Esophagus (tissue), 2 donors: ENCODE measurements at regions not wholly inside any gene's neighbourhood (a gene's known extent, or its start where the extent isn't known, plus 50 kb on each side); places are given as distances from the start of the nearest gene placed in this dataset.

Experiments used
- H3K27ac ChIP-seq, 2 donors: one replicate each; pipeline ENCODE4 v1.5.1; 2013; ENCODE audit warnings: low read depth in 2 of 2, mild to moderate bottlenecking in 2 of 2, inconsistent platforms in 1 of 2, low read length in 1 of 2, moderate library complexity in 1 of 2
- H3K27me3 ChIP-seq, 2 donors: one replicate each; pipeline ENCODE4 v1.6.1; 2013; ENCODE audit warnings: low read length in 2 of 2, control low read depth in 1 of 2, mild to moderate bottlenecking in 1 of 2; ENCODE audit not compliant: insufficient read depth in 2 of 2, control insufficient read depth in 1 of 2
- H3K36me3 ChIP-seq, 2 donors: one replicate each; pipeline ENCODE4 v1.6.1; 2013; ENCODE audit warnings: low read length in 1 of 2; ENCODE audit not compliant: control insufficient read depth in 2 of 2, insufficient read depth in 2 of 2
- H3K4me1 ChIP-seq, 2 donors: one replicate each; pipeline ENCODE4 v1.6.1; 2013; ENCODE audit warnings: low read length in 1 of 2; ENCODE audit not compliant: control insufficient read depth in 2 of 2, insufficient read depth in 2 of 2
- H3K4me3 ChIP-seq, 2 donors: one replicate each; pipeline ENCODE4 v1.5.1; 2013; ENCODE audit warnings: low read length in 2 of 2, mild to moderate bottlenecking in 2 of 2, low read depth in 1 of 2, moderate library complexity in 1 of 2
- H3K9me3 ChIP-seq, 2 donors: one replicate each; pipeline ENCODE4 v1.6.1; 2013; ENCODE audit warnings: mild to moderate bottlenecking in 2 of 2, low read depth in 1 of 2, low read length in 1 of 2, moderate library complexity in 1 of 2; ENCODE audit not compliant: control insufficient read depth in 2 of 2, insufficient read depth in 1 of 2
- WGBS, 2 donors: extraction: QIAGEN DNeasy Blood & Tissue Kit; methylation state at CpG; one replicate each; pipeline ENCODE4 v1.1.7; 2013; 5-methylcytosine and 5-hydroxymethylcytosine counted together
- donor health status: healthy with polysubstance abuse.
- donor health status: Bipolar disorder and iron deficiency.

DNA sequence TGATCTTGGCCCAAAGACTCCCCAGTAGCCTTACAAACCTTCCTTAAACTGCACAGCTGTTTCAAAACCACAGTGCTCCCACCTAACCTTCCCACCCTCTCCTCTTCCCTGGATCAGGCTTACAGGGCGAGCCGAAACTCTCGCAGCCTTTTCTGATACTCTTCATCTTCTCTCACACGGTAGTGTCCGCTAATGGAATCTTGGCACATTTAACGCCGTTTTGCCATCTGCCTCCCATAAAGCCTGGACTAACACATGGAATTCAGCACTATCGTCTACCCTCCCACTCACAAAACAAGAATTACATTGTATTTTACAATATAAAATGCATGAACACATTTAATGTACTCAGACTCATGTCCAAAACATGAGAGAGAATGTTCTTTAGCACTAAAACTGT, 135.9 kb downstream of the RAP2A start:
- H3K27ac ChIP-seq, result no peak overlapping the region
- no peaks in the 10 kb centered on the region for H3K9me3 ChIP-seq
- no peaks in the 10 kb centered on the region for H3K36me3 ChIP-seq
- WGBS, 2 donors, result 74 to 84% methylated on average over 8 of the region's 8 CpGs
- H3K27me3 ChIP-seq, result no peaks in the 10 kb centered on the region
- H3K4me1 ChIP-seq, result peaks cover 4 to 8% of the 10 kb centered on the region in 2 donors
- no peak overlapping the region for H3K4me3 ChIP-seq

DNA sequence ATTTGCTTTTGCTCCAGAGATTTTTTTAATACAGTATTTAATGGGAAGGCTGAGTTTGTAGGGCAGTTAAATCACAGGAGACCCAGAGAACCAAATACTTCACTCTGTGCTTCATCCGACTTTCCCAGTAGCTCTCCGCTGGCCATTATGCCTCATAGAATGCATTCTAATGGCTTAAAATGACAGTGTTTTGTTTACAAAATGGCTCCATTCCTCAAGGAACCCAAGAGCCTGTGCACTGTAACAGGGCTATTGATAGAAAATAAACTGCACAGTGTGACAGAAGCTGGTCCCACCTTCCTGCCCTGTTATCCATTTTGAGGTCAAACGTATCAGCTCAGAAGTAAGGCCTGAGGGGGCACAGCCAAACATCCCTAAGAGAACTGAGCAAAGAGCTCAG, 136.5 kb downstream of the RAP2A start:
- Histone ChIP-seq H3K36me3 (no peaks in the 10 kb centered on the region), H3K4me3 (no peak overlapping the region), H3K27ac (no peak overlapping the region), H3K4me1 (peaks cover 4 to 8% of the 10 kb centered on the region in 2 donors), H3K27me3 (no peaks in the 10 kb centered on the region), H3K9me3 (no peaks in the 10 kb centered on the region)
- 63 to 80% methylated on average over 3 of the region's 3 CpGs for WGBS, 2 donors

DNA sequence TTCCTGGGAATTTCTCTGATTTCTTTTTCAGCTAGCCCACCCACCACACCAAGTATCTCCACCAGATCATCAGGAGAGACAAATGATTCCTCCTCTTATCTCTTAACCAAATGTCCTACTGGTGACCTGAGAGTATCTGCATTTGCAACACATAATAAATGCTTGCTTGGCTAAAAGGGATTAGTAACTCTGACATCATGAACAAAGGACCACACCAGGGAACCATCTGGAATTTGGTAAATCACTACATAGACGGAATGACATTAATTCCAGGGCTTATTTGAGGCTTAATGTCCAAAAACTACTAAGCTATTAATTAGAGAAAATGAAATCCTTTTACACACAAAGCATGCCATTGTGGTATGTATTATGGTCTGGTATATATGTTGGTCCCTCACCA, 139.0 kb downstream of the RAP2A start:
- H3K9me3 ChIP-seq, result no peaks in the 10 kb centered on the region
- no peak overlapping the region for H3K27ac ChIP-seq
- peaks cover 4 to 7% of the 10 kb centered on the region in 2 donors for H3K4me1 ChIP-seq
- 38 to 42% methylated on average over 1 of the region's 1 CpG for WGBS, 2 donors
- H3K27me3 ChIP-seq, result no peaks in the 10 kb centered on the region
- H3K36me3 ChIP-seq, result no peaks in the 10 kb centered on the region
- no peak overlapping the region for H3K4me3 ChIP-seq

DNA sequence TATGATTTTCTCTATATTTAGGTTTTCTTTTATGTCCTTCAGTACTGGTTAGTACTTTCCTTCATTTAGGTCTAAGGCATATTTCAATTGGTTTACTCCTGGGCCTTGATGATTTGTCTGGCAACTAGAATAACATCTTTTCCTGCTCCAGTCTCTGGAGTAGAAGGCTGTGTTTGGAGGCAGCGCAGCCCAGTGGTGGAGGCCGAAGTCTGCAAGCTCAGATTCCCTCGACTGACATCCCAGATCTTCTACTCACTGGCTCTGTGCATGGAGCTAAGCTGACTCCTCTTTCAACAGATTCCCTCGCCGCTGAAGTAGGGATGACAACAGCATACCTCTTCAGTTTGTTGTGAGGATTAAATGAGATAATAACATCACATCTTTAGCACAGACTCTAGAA, 141.0 kb downstream of the RAP2A start:
- H3K27me3 ChIP-seq, result no peaks in the 10 kb centered on the region
- WGBS, 2 donors, result 72 to 73% methylated on average over 5 of the region's 5 CpGs
- no peaks in the 10 kb centered on the region for H3K9me3 ChIP-seq
- H3K4me3 ChIP-seq, result no peak overlapping the region
- no peak overlapping the region for H3K27ac ChIP-seq
- no peaks in the 10 kb centered on the region for H3K36me3 ChIP-seq
- no peaks in the 10 kb centered on the region for H3K4me1 ChIP-seq

DNA sequence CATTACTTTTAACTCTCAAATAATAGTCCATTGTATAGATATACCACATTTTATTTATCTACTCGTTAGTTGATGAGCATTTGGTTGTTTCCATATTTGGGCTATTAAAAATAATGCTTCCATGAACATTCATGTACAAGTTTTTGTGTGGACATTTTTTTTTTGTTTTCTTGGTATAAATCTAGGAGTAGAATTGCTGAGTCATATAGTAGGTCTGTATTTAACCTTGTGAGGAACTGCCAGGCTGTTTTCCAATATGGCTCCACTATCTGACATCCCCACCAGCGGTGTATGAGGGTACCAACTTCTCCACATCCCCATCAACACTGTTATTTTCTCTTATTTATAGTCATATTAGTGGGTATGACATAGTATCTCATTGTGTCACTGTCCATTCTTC, 143.1 kb downstream of the RAP2A start:
- Histone ChIP-seq H3K4me1 (no peaks in the 10 kb centered on the region), H3K27me3 (no peaks in the 10 kb centered on the region), H3K4me3 (no peak overlapping the region), H3K36me3 (no peaks in the 10 kb centered on the region), H3K27ac (no peak overlapping the region), H3K9me3 (no peaks in the 10 kb centered on the region)
- WGBS, 2 donors, result 84 to 94% methylated on average over 2 of the region's 2 CpGs

DNA sequence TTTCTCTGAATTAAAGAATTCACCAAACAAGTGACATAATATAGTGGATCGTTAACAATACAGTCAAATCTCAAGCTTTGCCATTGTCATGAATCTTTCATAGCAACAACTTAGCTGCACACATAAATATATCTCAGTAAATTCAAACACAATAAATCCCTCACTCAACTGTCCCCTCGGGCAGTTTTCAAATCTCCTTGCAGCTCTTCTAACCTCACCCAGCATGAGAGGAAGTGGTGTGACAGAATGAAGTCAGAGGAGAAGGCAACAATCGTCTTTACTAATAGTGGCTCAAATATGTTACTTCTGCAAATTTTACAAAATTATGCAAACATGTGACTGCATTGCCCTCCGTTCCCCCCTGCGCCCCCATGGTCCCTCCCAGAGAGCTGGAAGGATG, 148.2 kb downstream of the RAP2A start:
- H3K27me3 ChIP-seq, result no peaks in the 10 kb centered on the region
- H3K27ac ChIP-seq, result no peak overlapping the region
- H3K4me3 ChIP-seq, result no peak overlapping the region
- no peaks in the 10 kb centered on the region for H3K36me3 ChIP-seq
- WGBS, 2 donors, result 48 to 60% methylated on average over 5 of the region's 5 CpGs
- no peaks in the 10 kb centered on the region for H3K4me1 ChIP-seq
- H3K9me3 ChIP-seq, result no peaks in the 10 kb centered on the region

DNA sequence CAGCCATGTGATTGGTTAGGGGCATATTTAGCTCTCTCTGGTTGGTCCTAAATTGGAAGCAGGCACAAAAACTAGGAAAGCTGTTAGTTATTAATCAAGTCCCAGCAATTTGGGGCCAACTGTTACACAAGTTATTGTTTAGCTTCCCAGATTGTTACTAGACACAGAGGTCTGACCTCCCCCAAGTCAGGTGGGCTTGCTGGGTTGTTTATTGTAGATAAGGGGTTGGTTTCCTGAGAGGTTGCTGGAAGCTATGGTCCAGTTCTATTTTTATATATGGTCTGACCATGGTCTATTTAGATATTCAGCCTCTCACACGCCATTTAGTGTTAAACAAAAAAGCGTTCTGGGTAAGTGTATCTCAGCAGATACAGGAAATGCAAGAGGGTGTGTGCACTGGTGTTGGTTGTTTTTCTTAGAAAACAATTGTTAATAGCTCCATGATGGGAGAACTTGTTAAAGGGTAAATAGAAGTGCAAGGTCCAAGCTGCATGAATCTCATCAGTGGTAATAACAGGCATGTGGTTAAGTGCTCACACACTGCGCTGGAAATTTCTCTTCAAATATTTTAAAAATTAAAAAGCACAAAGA, 150.0 kb downstream of the RAP2A start:
- Histone ChIP-seq H3K36me3 (no peaks in the 10 kb centered on the region), H3K27ac (no peak overlapping the region), H3K9me3 (no peaks in the 10 kb centered on the region), H3K4me1 (no peaks in the 10 kb centered on the region), H3K4me3 (no peak overlapping the region), H3K27me3 (no peaks in the 10 kb centered on the region)
- WGBS, 2 donors, result 75 to 85% methylated on average over 3 of the region's 3 CpGs

DNA sequence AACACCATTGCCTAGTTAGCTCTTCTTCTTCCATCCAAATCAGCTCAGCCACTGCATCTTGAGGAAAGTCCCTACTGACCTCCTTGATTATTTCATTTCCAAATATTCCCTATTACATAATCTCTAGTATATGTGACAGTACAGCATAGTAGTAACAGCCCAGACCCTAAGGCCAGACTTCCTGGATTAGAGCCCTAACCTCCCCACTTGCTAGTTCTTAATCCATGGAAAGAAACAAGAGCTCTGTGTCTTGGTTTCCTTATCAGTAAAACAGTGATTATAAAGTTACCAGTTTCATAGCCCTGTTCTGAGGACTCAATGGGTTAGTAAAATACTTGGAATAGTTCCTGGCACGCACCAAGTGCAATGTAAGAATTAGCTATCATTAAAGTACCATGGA, 153.0 kb downstream of the RAP2A start:
- Histone ChIP-seq H3K36me3 (no peaks in the 10 kb centered on the region), H3K4me1 (no peaks in the 10 kb centered on the region), H3K4me3 (no peak overlapping the region), H3K27me3 (no peaks in the 10 kb centered on the region), H3K9me3 (no peaks in the 10 kb centered on the region), H3K27ac (no peak overlapping the region)
- WGBS, 2 donors, result 52 to 77% methylated on average over 1 of the region's 1 CpG

DNA sequence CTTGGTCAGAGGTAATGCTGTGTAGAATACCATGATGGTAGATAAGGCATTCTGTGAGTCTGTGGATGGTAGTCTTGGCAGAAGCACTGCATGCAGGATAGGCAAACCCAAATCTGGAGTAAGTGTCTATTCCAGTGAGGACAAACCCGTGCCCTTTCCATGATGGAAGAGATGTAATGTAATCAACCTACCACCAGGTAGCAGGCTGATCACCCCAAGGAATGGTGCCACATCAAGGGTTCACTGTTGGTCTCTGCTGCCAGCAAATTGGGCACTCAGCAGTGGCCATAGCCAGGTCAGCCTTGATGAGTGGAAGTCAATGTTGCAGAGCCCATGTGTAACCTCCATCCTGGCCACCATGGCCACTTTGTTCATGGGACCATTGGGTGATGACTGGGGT, 155.0 kb downstream of the RAP2A start:
- no peaks in the 10 kb centered on the region for H3K27me3 ChIP-seq
- no peaks in the 10 kb centered on the region for H3K4me1 ChIP-seq
- H3K36me3 ChIP-seq, result no peaks in the 10 kb centered on the region
- 44 to 62% methylated on average over 1 of the region's 1 CpG for WGBS, 2 donors
- no peaks in the 10 kb centered on the region for H3K9me3 ChIP-seq
- H3K27ac ChIP-seq, result no peak overlapping the region
- H3K4me3 ChIP-seq, result no peak overlapping the region

DNA sequence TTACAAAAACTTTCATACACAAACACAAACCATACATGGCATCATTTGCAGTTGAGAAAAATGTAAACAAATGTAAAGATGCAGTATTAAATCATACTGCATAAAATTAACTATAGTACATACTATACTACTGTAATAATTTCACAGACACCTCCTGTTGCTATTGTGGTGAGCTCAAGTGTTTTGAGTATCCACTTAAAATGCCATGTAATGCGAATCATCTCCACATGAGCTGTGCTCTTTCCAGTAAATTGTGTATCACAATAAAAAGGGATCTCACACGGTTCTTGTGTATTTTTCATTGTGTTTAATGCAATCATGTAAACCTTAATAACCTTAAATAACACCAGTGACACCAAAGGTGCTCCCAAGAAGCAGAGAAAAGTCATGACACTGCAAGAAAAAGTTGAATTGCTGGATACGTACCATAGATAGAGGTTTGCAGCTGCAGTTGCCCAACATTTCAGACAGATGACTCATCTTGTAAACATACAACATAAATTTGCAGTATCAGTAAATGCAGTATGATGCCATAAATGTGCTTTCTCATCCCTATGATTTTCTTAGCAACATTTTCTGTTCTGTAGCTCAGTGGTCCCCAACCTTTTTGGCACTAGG, 166.6 kb downstream of the RAP2A start:
- WGBS, 2 donors, result 50 to 55% methylated on average over 3 of the region's 3 CpGs
- no peaks in the 10 kb centered on the region for H3K4me1 ChIP-seq
- peaks cover 0 to 7% of the 10 kb centered on the region in 2 donors for H3K9me3 ChIP-seq
- H3K27me3 ChIP-seq, result no peaks in the 10 kb centered on the region
- no peak overlapping the region for H3K27ac ChIP-seq
- H3K4me3 ChIP-seq, result no peak overlapping the region
- no peaks in the 10 kb centered on the region for H3K36me3 ChIP-seq
